ENCODE measurements at regions not wholly inside any gene's neighbourhood (a gene's known extent, or its start where the extent isn't known, plus 50 kb on each side); places are given as distances from the start of the nearest gene placed in this dataset.

GRCh38 chr2:14524803-14525080 lies 107.8 kb upstream of the LRATD1 start:
- H3K36me3 Mint-ChIP-seq (ENCODE audit: low read depth), result no peaks in the 10 kb centered on the region
- intact Hi-C loops (cut with micrococcal nuclease), result no loop called here
- H3K27ac Mint-ChIP-seq, result no peak overlapping the region
- peaks cover 1% of the 10 kb centered on the region for H3K9me3 Mint-ChIP-seq
- DNase-seq, result no peak
- no peak overlapping the region for H3K4me3 Mint-ChIP-seq
- H3K27me3 Mint-ChIP-seq (ENCODE audit: low read depth), result no peaks in the 10 kb centered on the region
- no peaks in the 10 kb centered on the region for H3K4me1 Mint-ChIP-seq (ENCODE audit: low read depth)
- CTCF ChIA-PET, result no interaction called here

- Mint-ChIP-seq H3K4me3 (no peak overlapping the region), H3K27me3 (ENCODE audit: low read depth) (no peaks in the 10 kb centered on the region), H3K4me1 (ENCODE audit: low read depth) (no peaks in the 10 kb centered on the region), H3K9me3 (peaks cover 1% of the 10 kb centered on the region), H3K27ac (no peak overlapping the region), H3K36me3 (ENCODE audit: low read depth) (no peaks in the 10 kb centered on the region)
- CTCF ChIA-PET, result no interaction called here
- intact Hi-C loops (cut with micrococcal nuclease), result no loop called here
- DNase-seq, result no peak
Measured at GRCh38 chr2:14530506-14530905, 102.0 kb upstream of the LRATD1 start.

GRCh38 chr2:14533131-14533757 lies 99.3 kb upstream of the LRATD1 start:
- intact Hi-C loops (cut with micrococcal nuclease), result no loop called here
- no peak overlapping the region for H3K4me3 Mint-ChIP-seq
- H3K27me3 Mint-ChIP-seq (ENCODE audit: low read depth), result no peaks in the 10 kb centered on the region
- CTCF ChIA-PET, result no interaction called here
- no peak for DNase-seq
- no peaks in the 10 kb centered on the region for H3K36me3 Mint-ChIP-seq (ENCODE audit: low read depth)
- no peak overlapping the region for H3K27ac Mint-ChIP-seq
- H3K9me3 Mint-ChIP-seq, result no peaks in the 10 kb centered on the region
- H3K4me1 Mint-ChIP-seq (ENCODE audit: low read depth), result no peaks in the 10 kb centered on the region

GRCh38 chr2:14535156-14535555 lies 97.4 kb upstream of the LRATD1 start:
- H3K4me1 Mint-ChIP-seq (ENCODE audit: low read depth), result no peaks in the 10 kb centered on the region
- no peaks in the 10 kb centered on the region for H3K36me3 Mint-ChIP-seq (ENCODE audit: low read depth)
- H3K4me3 Mint-ChIP-seq, result no peak overlapping the region
- H3K27me3 Mint-ChIP-seq (ENCODE audit: low read depth), result no peaks in the 10 kb centered on the region
- H3K9me3 Mint-ChIP-seq, result no peaks in the 10 kb centered on the region
- no peak overlapping the region for H3K27ac Mint-ChIP-seq
- no peak for DNase-seq
- CTCF ChIA-PET, result no interaction called here
- intact Hi-C loops (cut with micrococcal nuclease), result no loop called here

GRCh38 chr2:14536976-14537375 lies 95.5 kb upstream of the LRATD1 start:
- Mint-ChIP-seq H3K27ac (no peak overlapping the region), H3K4me3 (no peak overlapping the region), H3K27me3 (ENCODE audit: low read depth) (no peaks in the 10 kb centered on the region), H3K9me3 (no peaks in the 10 kb centered on the region), H3K36me3 (ENCODE audit: low read depth) (no peaks in the 10 kb centered on the region), H3K4me1 (ENCODE audit: low read depth) (no peaks in the 10 kb centered on the region)
- intact Hi-C loops (cut with micrococcal nuclease), result no loop called here
- CTCF ChIA-PET, result interaction anchor here (0.5 kb wide), 1 partner anchor 210 kb away, joined by 3 read pairs; no protein-coding TSS in a partner anchor
- no peak for DNase-seq

GRCh38 chr2:14540015-14540414 lies 92.5 kb upstream of the LRATD1 start:
- CTCF ChIA-PET, result no interaction called here
- intact Hi-C loops (cut with micrococcal nuclease), result no loop called here
- no peak overlapping the region for H3K27ac Mint-ChIP-seq
- H3K27me3 Mint-ChIP-seq (ENCODE audit: low read depth), result no peaks in the 10 kb centered on the region
- DNase-seq, result no peak
- no peaks in the 10 kb centered on the region for H3K4me1 Mint-ChIP-seq (ENCODE audit: low read depth)
- no peaks in the 10 kb centered on the region for H3K36me3 Mint-ChIP-seq (ENCODE audit: low read depth)
- no peak overlapping the region for H3K4me3 Mint-ChIP-seq
- H3K9me3 Mint-ChIP-seq, result no peaks in the 10 kb centered on the region

- Mint-ChIP-seq H3K36me3 (ENCODE audit: low read depth) (no peaks in the 10 kb centered on the region), H3K27me3 (ENCODE audit: low read depth) (no peaks in the 10 kb centered on the region), H3K9me3 (no peaks in the 10 kb centered on the region), H3K4me1 (ENCODE audit: low read depth) (no peaks in the 10 kb centered on the region), H3K27ac (no peak overlapping the region), H3K4me3 (no peak overlapping the region)
- intact Hi-C loops (cut with micrococcal nuclease), result no loop called here
- DNase-seq, result no peak
- CTCF ChIA-PET, result no interaction called here
Measured at GRCh38 chr2:14543284-14543683, 89.2 kb upstream of the LRATD1 start.

- Mint-ChIP-seq H3K4me3 (no peak overlapping the region), H3K27me3 (ENCODE audit: low read depth) (no peaks in the 10 kb centered on the region), H3K9me3 (no peaks in the 10 kb centered on the region), H3K27ac (no peak overlapping the region), H3K4me1 (ENCODE audit: low read depth) (no peaks in the 10 kb centered on the region), H3K36me3 (ENCODE audit: low read depth) (no peaks in the 10 kb centered on the region)
- CTCF ChIA-PET, result no interaction called here
- no peak for DNase-seq
- intact Hi-C loops (cut with micrococcal nuclease), result no loop called here
Measured at GRCh38 chr2:14544247-14544646, 88.3 kb upstream of the LRATD1 start.

- Mint-ChIP-seq H3K4me3 (no peak overlapping the region), H3K4me1 (ENCODE audit: low read depth) (no peaks in the 10 kb centered on the region), H3K9me3 (no peaks in the 10 kb centered on the region), H3K36me3 (ENCODE audit: low read depth) (no peaks in the 10 kb centered on the region), H3K27ac (no peak overlapping the region), H3K27me3 (ENCODE audit: low read depth) (no peaks in the 10 kb centered on the region)
- intact Hi-C loops (cut with micrococcal nuclease), result no loop called here
- CTCF ChIA-PET, result no interaction called here
- DNase-seq, result no peak
Measured at GRCh38 chr2:14547830-14548229, 84.7 kb upstream of the LRATD1 start.

- H3K27me3 Mint-ChIP-seq (ENCODE audit: low read depth), result no peaks in the 10 kb centered on the region
- H3K4me1 Mint-ChIP-seq (ENCODE audit: low read depth), result no peaks in the 10 kb centered on the region
- no peak for DNase-seq
- H3K36me3 Mint-ChIP-seq (ENCODE audit: low read depth), result no peaks in the 10 kb centered on the region
- H3K9me3 Mint-ChIP-seq, result no peaks in the 10 kb centered on the region
- intact Hi-C loops (cut with micrococcal nuclease), result no loop called here
- no peak overlapping the region for H3K27ac Mint-ChIP-seq
- no peak overlapping the region for H3K4me3 Mint-ChIP-seq
- CTCF ChIA-PET, result no interaction called here
Measured at GRCh38 chr2:14550658-14551057, 81.9 kb upstream of the LRATD1 start.

- Mint-ChIP-seq H3K27me3 (ENCODE audit: low read depth) (no peaks in the 10 kb centered on the region), H3K4me1 (ENCODE audit: low read depth) (no peaks in the 10 kb centered on the region), H3K36me3 (ENCODE audit: low read depth) (no peaks in the 10 kb centered on the region), H3K4me3 (no peak overlapping the region), H3K9me3 (no peaks in the 10 kb centered on the region), H3K27ac (no peak overlapping the region)
- CTCF ChIA-PET, result no interaction called here
- DNase-seq, result no peak
- intact Hi-C loops (cut with micrococcal nuclease), result no loop called here
Measured at GRCh38 chr2:14551069-14551468, 81.4 kb upstream of the LRATD1 start.

GRCh38 chr2:14552286-14552685 lies 80.2 kb upstream of the LRATD1 start:
- H3K27me3 Mint-ChIP-seq (ENCODE audit: low read depth), result no peaks in the 10 kb centered on the region
- no peak for DNase-seq
- no peak overlapping the region for H3K4me3 Mint-ChIP-seq
- no peaks in the 10 kb centered on the region for H3K36me3 Mint-ChIP-seq (ENCODE audit: low read depth)
- CTCF ChIA-PET, result no interaction called here
- intact Hi-C loops (cut with micrococcal nuclease), result no loop called here
- H3K4me1 Mint-ChIP-seq (ENCODE audit: low read depth), result no peaks in the 10 kb centered on the region
- no peak overlapping the region for H3K27ac Mint-ChIP-seq
- no peaks in the 10 kb centered on the region for H3K9me3 Mint-ChIP-seq

GRCh38 chr2:14552818-14553217 lies 79.7 kb upstream of the LRATD1 start:
- Mint-ChIP-seq H3K4me3 (no peak overlapping the region), H3K9me3 (no peaks in the 10 kb centered on the region), H3K27me3 (ENCODE audit: low read depth) (no peaks in the 10 kb centered on the region), H3K27ac (no peak overlapping the region), H3K36me3 (ENCODE audit: low read depth) (no peaks in the 10 kb centered on the region), H3K4me1 (ENCODE audit: low read depth) (no peaks in the 10 kb centered on the region)
- intact Hi-C loops (cut with micrococcal nuclease), result no loop called here
- no peak for DNase-seq
- CTCF ChIA-PET, result no interaction called here

Data from activated naive CD4-positive, alpha-beta T cell treated with anti-CD3 and anti-CD28 coated beads for 36 hours (primary cell).